Kidney (tissue), 13 donors: ENCODE measurements at regions not wholly inside any gene's neighbourhood (a gene's known extent, or its start where the extent isn't known, plus 50 kb on each side); places are given as distances from the start of the nearest gene placed in this dataset.

Experiments used
- DNase-seq, 5 donors: peaks; one replicate each; pipeline ENCODE4 v3.0.0-alpha.2; 2013 to 2020
- FAIRE-seq: peaks from 2 replicates; lab custom pipeline; 2012; peaks lifted over from hg19 to GRCh38; lab: Jason Lieb, UNC
- H3K27ac ChIP-seq, 2 donors: one replicate each; pipeline ENCODE4 v1.7.0; 2013; ENCODE audit warnings: low read depth in 2 of 2, low read length in 2 of 2, inconsistent platforms in 1 of 2
- H3K27me3 ChIP-seq: one replicate; pipeline ENCODE4 v1.7.1; 2013; ENCODE audit warnings: low read length, inconsistent platforms; ENCODE audit not compliant: control insufficient read depth, insufficient read depth
- H3K36me3 ChIP-seq, 3 donors: one replicate each; pipeline versions ENCODE4 v1.7.0 to v1.7.1; 2013; ENCODE audit warnings: low read length in 3 of 3, control low read depth in 1 of 3, inconsistent platforms in 1 of 3; ENCODE audit not compliant: insufficient read depth in 3 of 3, control insufficient read depth in 2 of 3
- H3K4me1 ChIP-seq, 3 donors: one replicate each; pipeline versions ENCODE4 v1.7.0 to v1.7.1; 2013; ENCODE audit warnings: low read length in 3 of 3, inconsistent platforms in 1 of 3, low read depth in 1 of 3; ENCODE audit not compliant: control insufficient read depth in 2 of 3, insufficient read depth in 2 of 3
- H3K4me3 ChIP-seq, 3 donors: one replicate each; pipeline versions ENCODE4 v1.7.0 to v1.8.1; 2013; ENCODE audit warnings: low read length in 3 of 3, control low read depth in 1 of 3, inconsistent platforms in 1 of 3
- H3K9ac ChIP-seq, 3 donors: one replicate each; pipeline versions ENCODE4 v1.7.0 to v1.7.1; 2013; ENCODE audit warnings: low read length in 3 of 3, control low read depth in 1 of 3, inconsistent platforms in 1 of 3
- H3K9me3 ChIP-seq, 3 donors: one replicate each; pipeline versions ENCODE4 v1.7.0 to v1.7.1; 2013; ENCODE audit warnings: low read length in 3 of 3, control low read depth in 1 of 3, inconsistent platforms in 1 of 3; ENCODE audit not compliant: control insufficient read depth in 2 of 3, insufficient read depth in 1 of 3
- intact Hi-C: fragments of 100-400 bp; cut with DNase I; formaldehyde crosslinking; loops from one replicate; pipeline ENCODE4 v1.11.1; 2022
- TF ChIP-seq, protein P1 (sequence below): IDR thresholded peaks from 3 replicates; pipeline ENCODE4 v1.5.1; 2012; ENCODE audit warnings: mild to moderate bottlenecking, moderate library complexity, borderline replicate concordance; ENCODE audit not compliant: insufficient read depth; ENCODE audit errors: extremely low read depth
- donor health status: control.
- donor health status: control.
- donor health status: control.
- donor health status: control.
- donor health status: control.
- donor health status: DM: yes; HTN: yes; CAD: no.
- donor health status: Normal renal cell carcinoma (clear cell type).

DNA sequence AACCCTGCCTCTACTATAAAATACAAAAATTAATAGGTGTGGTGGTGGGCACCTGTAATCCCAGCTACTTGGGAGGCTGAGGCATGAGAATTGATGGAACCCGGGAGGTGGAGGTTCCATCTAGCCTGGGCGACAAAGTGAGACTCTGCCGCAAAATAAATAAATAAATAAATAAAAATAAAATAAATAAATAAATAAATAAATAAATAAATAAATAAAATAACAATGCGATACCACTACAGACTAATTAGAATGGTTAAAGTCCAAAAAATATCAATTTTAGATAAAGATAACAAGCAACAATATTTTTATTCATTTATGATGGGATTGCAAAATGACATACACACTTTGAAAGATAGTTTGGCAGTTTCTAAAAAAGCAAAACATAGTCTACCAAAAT is 1131.5 kb downstream of the SI start:
- intact Hi-C loops, result no loop called here
- Histone ChIP-seq H3K27ac (no peak overlapping the region), H3K27me3 (no peaks in the 10 kb centered on the region), H3K4me1 (no peaks in the 10 kb centered on the region), H3K4me3 (no peak overlapping the region), H3K36me3 (no peaks in the 10 kb centered on the region), H3K9ac (no peak overlapping the region), H3K9me3 (no peaks in the 10 kb centered on the region)
- FAIRE-seq (no peak), DNase-seq (no peak)
- TF ChIP-seq, protein P1, sequence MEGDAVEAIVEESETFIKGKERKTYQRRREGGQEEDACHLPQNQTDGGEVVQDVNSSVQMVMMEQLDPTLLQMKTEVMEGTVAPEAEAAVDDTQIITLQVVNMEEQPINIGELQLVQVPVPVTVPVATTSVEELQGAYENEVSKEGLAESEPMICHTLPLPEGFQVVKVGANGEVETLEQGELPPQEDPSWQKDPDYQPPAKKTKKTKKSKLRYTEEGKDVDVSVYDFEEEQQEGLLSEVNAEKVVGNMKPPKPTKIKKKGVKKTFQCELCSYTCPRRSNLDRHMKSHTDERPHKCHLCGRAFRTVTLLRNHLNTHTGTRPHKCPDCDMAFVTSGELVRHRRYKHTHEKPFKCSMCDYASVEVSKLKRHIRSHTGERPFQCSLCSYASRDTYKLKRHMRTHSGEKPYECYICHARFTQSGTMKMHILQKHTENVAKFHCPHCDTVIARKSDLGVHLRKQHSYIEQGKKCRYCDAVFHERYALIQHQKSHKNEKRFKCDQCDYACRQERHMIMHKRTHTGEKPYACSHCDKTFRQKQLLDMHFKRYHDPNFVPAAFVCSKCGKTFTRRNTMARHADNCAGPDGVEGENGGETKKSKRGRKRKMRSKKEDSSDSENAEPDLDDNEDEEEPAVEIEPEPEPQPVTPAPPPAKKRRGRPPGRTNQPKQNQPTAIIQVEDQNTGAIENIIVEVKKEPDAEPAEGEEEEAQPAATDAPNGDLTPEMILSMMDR, result no peak

DNA sequence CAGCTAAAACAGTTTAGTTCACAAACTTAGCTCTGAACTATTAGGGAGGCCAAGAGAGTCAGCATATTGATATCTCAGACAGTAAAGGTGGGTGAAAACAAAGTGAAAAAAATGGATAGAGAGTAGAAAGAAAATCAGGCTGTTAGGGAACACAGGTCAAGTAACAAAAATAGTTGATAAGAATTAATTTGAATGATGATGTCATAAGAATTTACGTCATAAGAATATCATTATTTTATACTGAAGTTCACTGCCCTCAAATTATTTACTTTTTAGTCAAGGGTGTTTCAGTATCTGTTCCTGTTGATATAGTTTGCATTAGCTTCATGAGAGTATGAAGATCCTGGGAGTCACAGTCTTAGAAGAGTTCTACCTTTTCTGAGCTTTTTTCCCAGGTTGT is 1134.6 kb downstream of the SI start:
- FAIRE-seq, result no peak
- no peaks in the 10 kb centered on the region for H3K4me1 ChIP-seq
- H3K27me3 ChIP-seq, result no peaks in the 10 kb centered on the region
- no peak overlapping the region for H3K27ac ChIP-seq
- no peaks in the 10 kb centered on the region for H3K36me3 ChIP-seq
- H3K9me3 ChIP-seq, result no peaks in the 10 kb centered on the region
- intact Hi-C loops, result no loop called here
- TF ChIP-seq, protein P1, result no peak
- DNase-seq, result no peak
- no peak overlapping the region for H3K9ac ChIP-seq
- H3K4me3 ChIP-seq, result no peak overlapping the region

DNA sequence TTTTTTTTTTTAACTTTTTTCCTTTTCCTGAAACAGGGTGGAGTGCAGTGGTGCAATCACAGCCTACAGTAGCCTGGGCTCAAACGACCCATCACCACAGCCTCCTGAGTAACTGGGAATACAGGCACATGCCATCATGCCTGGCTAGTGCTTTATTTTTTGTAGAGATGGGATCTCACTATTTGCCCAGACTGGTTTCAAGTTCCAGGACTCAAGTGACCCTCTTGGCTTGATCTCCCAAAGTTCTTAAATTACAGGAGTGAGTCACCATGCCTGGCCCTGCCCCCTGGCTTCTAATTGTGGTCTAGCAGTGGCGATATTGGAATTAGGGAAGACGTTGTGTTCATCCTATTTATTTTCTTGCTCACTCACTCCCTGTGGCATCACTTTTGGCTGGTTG is 1138.4 kb downstream of the SI start:
- no peak overlapping the region for H3K27ac ChIP-seq
- H3K9ac ChIP-seq, result no peak overlapping the region
- FAIRE-seq (no peak), DNase-seq (no peak)
- H3K27me3 ChIP-seq, result no peaks in the 10 kb centered on the region
- TF ChIP-seq, protein P1, result no peak
- H3K4me1 ChIP-seq, result no peaks in the 10 kb centered on the region
- no peak overlapping the region for H3K4me3 ChIP-seq
- no peaks in the 10 kb centered on the region for H3K36me3 ChIP-seq
- intact Hi-C loops, result no loop called here
- H3K9me3 ChIP-seq, result no peaks in the 10 kb centered on the region

DNA sequence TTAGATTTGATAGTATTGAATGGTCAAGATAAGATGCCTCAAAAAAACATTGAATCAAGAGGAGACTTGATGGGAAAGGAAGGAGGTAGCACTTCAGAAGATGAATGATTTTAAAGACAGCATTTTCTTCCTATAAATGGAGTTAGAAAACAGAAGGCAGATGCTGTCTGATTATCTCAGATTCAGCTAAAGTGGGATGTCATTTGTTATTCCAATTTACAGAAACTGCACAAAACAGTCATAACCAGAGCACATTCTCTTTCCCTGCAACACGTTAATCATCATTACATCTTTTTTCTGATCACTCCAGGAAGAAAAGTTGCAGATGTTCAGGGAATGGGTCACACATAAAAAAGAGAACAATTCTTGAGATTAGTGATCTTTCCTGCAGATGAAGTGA is 1141.8 kb downstream of the SI start:
- FAIRE-seq, result no peak
- Histone ChIP-seq H3K4me1 (no peaks in the 10 kb centered on the region), H3K4me3 (no peak overlapping the region), H3K36me3 (no peaks in the 10 kb centered on the region), H3K9ac (no peak overlapping the region), H3K27ac (no peak overlapping the region), H3K27me3 (no peaks in the 10 kb centered on the region), H3K9me3 (no peaks in the 10 kb centered on the region)
- DNase-seq, result no peak
- TF ChIP-seq, protein P1, result no peak
- intact Hi-C loops, result no loop called here
